C4-2B (cell line): ENCODE measurements at regions not wholly inside any gene's neighbourhood (a gene's known extent, or its start where the extent isn't known, plus 50 kb on each side); places are given as distances from the start of the nearest gene placed in this dataset.

Experiments used
- H3K27ac ChIP-seq: fragments of 450-650 bp; 2 replicates; pipeline ENCODE4 v1.5.1; 2017
- CTCF ChIP-seq: fragments of 450-650 bp; conservative IDR thresholded peaks from 2 replicates; pipeline ENCODE4 v1.5.1; 2017; ENCODE audit warnings: mild to moderate bottlenecking
- ZFX ChIP-seq: fragments of 450-650 bp; IDR thresholded peaks from 2 replicates; pipeline ENCODE4 v1.6.1; 2017

GRCh38 chr6:105880030-105880492, 206.1 kb upstream of the PRDM1 start:
- H3K27ac ChIP-seq = no peak overlapping the region
- TF ChIP-seq ZFX (no peak), CTCF (no peak)

GRCh38 chr6:105879146-105879545, 207.0 kb upstream of the PRDM1 start:
- no peak for TF ChIP-seq ZFX
- H3K27ac ChIP-seq = no peak overlapping the region

DNA sequence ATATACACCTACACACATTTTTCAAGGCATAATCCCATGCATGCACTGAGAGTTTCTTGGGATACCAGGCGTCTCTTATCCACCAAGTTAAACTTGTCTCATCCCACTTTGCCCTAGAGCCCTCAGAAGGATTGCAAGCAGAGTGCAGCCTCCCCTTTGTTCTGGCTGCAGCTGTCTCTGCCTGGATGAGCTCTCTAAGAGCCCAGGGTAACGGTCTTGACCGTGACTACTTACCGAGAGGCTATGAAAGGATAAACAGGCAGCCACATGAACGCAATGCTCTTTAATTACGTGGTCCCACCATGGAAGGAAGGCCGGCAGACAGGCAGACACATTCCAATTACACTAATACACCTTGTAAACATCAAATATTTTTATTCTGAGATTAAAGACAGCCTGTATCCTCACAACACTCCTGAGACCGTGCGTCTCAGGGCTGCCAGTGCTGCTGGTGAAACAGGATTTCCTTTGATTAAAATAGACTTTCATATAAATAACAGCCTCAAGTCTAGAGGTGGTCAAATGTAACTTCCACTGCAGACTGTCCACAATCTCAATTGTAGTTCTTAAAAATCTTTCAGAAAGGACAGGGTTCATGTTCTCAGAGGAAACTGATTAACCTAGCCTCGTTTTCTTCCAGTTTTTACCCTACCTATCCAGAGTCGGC, 210.0 kb upstream of the PRDM1 start:
- TF ChIP-seq CTCF (no peak), ZFX (no peak)
- no peak overlapping the region for H3K27ac ChIP-seq

DNA sequence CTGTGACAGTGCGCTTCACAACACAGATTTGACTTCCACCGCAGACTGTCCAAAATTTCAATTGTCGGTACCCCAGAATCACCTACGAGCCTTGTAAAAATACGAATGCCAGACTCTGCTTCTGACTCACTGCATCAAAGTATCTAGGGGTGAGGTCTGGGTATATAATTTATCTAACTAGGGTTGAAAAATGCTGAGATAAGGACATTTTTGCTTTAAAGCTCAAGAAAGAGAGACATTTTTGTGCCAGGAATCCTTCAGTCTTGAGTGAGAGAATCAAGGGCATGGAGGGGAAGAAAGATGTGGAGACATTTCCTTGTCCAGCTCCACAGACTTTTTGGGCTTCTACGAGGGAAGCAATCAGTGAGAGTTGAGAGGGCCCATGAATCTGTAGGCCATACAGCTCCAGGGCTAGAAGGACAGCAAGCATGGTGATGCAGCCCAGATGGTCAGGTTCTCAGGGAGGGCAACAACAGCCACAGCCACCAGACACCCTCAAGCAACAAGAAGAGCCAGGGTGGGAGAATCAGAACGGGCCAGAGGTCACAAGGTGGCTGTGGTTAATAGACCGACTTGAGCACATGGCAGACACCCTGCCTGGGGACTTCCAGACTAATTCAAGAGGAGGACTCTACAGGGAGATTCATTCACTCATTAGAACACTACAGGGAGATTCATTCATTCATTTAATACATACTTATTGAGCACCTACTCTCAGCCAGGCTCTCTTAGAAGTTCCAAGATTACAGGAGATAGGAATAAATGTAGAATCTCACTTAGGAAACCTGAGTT, 211.1 kb upstream of the PRDM1 start:
- no peak overlapping the region for H3K27ac ChIP-seq
- no peak for TF ChIP-seq ZFX
- TF ChIP-seq CTCF = no peak

- TF ChIP-seq ZFX = no peak
- TF ChIP-seq CTCF = no peak
Observed at GRCh38 chr6:105873799-105874198, 212.3 kb upstream of the PRDM1 start.

DNA sequence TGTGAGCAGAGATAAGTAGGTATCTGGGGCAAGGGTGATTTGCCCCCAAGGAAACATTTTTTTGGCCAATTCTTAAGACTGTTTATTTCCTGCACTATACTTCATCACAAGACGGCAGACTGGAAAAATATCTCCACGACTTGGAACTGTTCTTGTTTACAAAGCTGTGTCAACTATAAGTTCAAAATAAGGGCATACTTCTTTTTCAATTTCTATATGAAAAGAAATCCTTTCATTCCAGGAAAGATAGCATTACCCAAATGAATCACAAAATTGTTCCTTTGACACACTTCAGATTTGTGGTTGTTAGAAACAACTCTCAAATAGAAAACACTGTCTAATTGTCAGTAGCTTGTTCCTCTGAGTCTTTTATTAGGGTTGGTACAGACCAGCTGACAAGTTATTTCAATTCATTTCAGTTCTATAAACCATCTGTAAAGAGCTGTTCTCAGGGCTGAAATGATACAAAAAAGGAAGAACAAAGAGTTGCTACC, 212.9 kb upstream of the PRDM1 start:
- H3K27ac ChIP-seq = no peak overlapping the region
- no peak for TF ChIP-seq ZFX
- no peak for TF ChIP-seq CTCF

More at GRCh38 chr6:105873799-105874198, 212.3 kb upstream of the PRDM1 start:
- no peak overlapping the region for H3K27ac ChIP-seq

GRCh38 chr6:105872249-105872648, 213.9 kb upstream of the PRDM1 start:
- TF ChIP-seq CTCF (no peak), ZFX (no peak)
- no peak overlapping the region for H3K27ac ChIP-seq
